Osteoblast (primary cell): ENCODE measurements at regions not wholly inside any gene's neighbourhood (a gene's known extent, or its start where the extent isn't known, plus 50 kb on each side); places are given as distances from the start of the nearest gene placed in this dataset.

Experiments used
- DNase-seq: peaks from one replicate; pipeline ENCODE4 v3.0.0; 2011; ENCODE audit warnings: low spot score, mixed read lengths; ENCODE audit not compliant: insufficient read length; ENCODE audit errors: missing footprints
- H2AFZ ChIP-seq: 2 replicates; pipeline ENCODE4 v1.6.0; 2011; ENCODE audit warnings: mild to moderate bottlenecking, low read length
- H3K27ac ChIP-seq: 2 replicates; pipeline ENCODE4 v1.5.1; 2011; ENCODE audit warnings: mild to moderate bottlenecking, low read depth, low read length, moderate library complexity
- H3K27me3 ChIP-seq: 2 replicates; pipeline ENCODE4 v1.6.0; 2012; ENCODE audit warnings: mild to moderate bottlenecking, control low read depth, inconsistent platforms, low read length, moderate library complexity; ENCODE audit not compliant: insufficient read depth
- H3K36me3 ChIP-seq: 2 replicates; pipeline ENCODE4 v1.5.1; 2011; ENCODE audit warnings: mild to moderate bottlenecking, low read length, control low read depth, moderate library complexity; ENCODE audit not compliant: insufficient read depth
- H3K4me1 ChIP-seq: 2 replicates; pipeline ENCODE4 v1.5.1; 2011; ENCODE audit warnings: mild to moderate bottlenecking, low read length, control low read depth, moderate library complexity; ENCODE audit not compliant: insufficient read depth
- H3K4me2 ChIP-seq: 2 replicates; pipeline ENCODE4 v1.6.0; 2011; ENCODE audit warnings: mild to moderate bottlenecking, low read length; ENCODE audit not compliant: insufficient read depth
- H3K4me3 ChIP-seq: fragments of 200-600 bp; sonication (generic); 3 replicates; pipeline ENCODE4 v1.5.1; 2012; ENCODE audit warnings: mild to moderate bottlenecking, low read length, inconsistent platforms; ENCODE audit not compliant: insufficient read depth
- H3K79me2 ChIP-seq: 2 replicates; pipeline ENCODE4 v1.6.0; 2012; ENCODE audit warnings: mild to moderate bottlenecking, low read length, control low read depth, inconsistent platforms; ENCODE audit not compliant: insufficient read depth
- H3K9me3 ChIP-seq: 2 replicates; pipeline ENCODE4 v1.5.1; 2011; ENCODE audit warnings: low read depth, low read length, control low read depth
- H4K20me1 ChIP-seq: 2 replicates; pipeline ENCODE4 v1.6.0; 2012; ENCODE audit warnings: mild to moderate bottlenecking, low read length, control low read depth; ENCODE audit not compliant: insufficient read depth
- TF ChIP-seq, protein P1 (sequence below): IDR thresholded peaks from 2 replicates; pipeline ENCODE4 v1.5.1; 2011; ENCODE audit warnings: mild to moderate bottlenecking, low read depth, low read length, moderate library complexity; ENCODE audit errors: extremely low read depth

DNA sequence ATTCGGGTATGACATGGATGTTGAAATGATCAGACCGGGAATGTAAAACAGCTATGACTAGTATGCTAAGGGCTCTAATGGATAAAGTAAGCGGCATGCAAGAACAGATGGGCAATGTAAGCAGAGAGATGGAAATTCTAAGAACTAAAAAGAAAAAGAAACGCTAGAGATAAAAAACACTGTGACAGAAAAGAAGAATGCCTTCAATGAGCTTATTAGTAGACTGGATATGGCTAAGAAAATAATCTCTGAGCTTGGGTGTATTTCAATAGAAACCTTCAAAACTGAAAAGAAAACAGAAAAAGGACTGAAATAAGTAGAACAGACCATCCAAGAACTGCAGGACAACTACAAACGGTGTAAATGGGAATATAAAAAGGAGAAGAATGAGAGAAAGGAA lies 101.2 kb downstream of the HES1 start:
- H4K20me1 ChIP-seq, result no peaks in the 10 kb centered on the region
- H3K27me3 ChIP-seq, result peaks cover 13% of the 10 kb centered on the region
- no peak overlapping the region for H3K4me3 ChIP-seq
- no peaks in the 10 kb centered on the region for H3K79me2 ChIP-seq
- no peak overlapping the region for H3K4me2 ChIP-seq
- no peaks in the 10 kb centered on the region for H3K36me3 ChIP-seq
- H3K27ac ChIP-seq, result no peak overlapping the region
- TF ChIP-seq, protein P1, sequence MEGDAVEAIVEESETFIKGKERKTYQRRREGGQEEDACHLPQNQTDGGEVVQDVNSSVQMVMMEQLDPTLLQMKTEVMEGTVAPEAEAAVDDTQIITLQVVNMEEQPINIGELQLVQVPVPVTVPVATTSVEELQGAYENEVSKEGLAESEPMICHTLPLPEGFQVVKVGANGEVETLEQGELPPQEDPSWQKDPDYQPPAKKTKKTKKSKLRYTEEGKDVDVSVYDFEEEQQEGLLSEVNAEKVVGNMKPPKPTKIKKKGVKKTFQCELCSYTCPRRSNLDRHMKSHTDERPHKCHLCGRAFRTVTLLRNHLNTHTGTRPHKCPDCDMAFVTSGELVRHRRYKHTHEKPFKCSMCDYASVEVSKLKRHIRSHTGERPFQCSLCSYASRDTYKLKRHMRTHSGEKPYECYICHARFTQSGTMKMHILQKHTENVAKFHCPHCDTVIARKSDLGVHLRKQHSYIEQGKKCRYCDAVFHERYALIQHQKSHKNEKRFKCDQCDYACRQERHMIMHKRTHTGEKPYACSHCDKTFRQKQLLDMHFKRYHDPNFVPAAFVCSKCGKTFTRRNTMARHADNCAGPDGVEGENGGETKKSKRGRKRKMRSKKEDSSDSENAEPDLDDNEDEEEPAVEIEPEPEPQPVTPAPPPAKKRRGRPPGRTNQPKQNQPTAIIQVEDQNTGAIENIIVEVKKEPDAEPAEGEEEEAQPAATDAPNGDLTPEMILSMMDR, result no peak
- H3K9me3 ChIP-seq, result no peaks in the 10 kb centered on the region
- no peak overlapping the region for H2AFZ ChIP-seq
- no peaks in the 10 kb centered on the region for H3K4me1 ChIP-seq
- DNase-seq, result no peak

DNA sequence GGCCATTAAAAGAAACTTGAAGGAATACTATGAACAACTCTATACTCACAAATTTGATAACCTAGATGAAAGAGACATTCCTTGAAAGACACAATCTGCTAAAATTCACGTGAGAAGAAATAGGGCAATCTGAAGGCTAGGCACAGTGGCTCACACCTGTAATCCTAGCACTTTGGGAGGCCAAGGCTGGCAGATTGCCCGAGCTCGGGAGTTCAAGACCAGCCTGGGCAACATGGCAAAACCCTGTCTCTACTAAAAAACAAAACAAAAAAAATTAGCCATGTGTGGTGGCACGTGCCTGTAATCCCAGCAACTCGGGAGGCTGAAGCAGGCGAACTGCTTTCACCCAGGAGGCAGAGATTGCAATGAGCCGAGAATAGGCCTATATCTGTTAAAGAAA lies 104.8 kb downstream of the HES1 start:
- DNase-seq, result no peak
- peaks cover 13% of the 10 kb centered on the region for H3K27me3 ChIP-seq
- no peak overlapping the region for H2AFZ ChIP-seq
- H3K36me3 ChIP-seq, result no peaks in the 10 kb centered on the region
- TF ChIP-seq, protein P1, result no peak
- H4K20me1 ChIP-seq, result no peaks in the 10 kb centered on the region
- no peak overlapping the region for H3K4me3 ChIP-seq
- H3K27ac ChIP-seq, result no peak overlapping the region
- no peaks in the 10 kb centered on the region for H3K4me1 ChIP-seq
- no peaks in the 10 kb centered on the region for H3K9me3 ChIP-seq
- no peaks in the 10 kb centered on the region for H3K79me2 ChIP-seq
- no peak overlapping the region for H3K4me2 ChIP-seq

DNA sequence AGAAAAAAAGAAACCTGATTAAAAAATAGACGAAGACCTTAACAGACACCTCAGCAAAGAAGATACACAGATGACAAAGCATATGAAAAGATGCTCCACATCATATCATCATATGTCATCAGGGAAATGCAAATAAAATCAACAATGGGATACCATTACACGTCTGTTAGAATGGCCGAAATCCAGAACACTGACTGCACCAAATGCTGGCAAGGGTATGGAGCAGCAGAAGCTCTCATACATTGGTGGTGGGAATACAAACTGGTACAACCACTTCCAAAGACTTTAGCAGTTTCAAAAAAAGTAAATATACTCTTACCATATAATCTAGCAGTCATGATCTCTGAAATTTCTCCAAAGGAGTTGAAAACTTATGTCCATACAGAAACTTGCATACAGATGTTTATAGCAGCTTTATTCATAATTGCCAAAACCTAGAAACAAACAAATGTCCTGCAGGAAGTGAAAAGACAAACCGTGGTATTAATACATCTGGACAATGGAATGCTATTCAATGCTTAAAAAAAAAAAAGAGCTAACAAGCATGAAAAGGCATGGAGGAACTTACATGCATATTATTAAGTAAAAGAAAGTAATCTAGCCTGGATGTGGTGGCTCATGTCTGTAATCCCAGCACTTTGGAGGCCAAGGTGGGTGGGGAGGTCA lies 107.4 kb downstream of the HES1 start:
- DNase-seq, result no peak
- H2AFZ ChIP-seq, result no peak overlapping the region
- TF ChIP-seq, protein P1, result no peak
- H4K20me1 ChIP-seq, result no peaks in the 10 kb centered on the region
- peaks cover 11% of the 10 kb centered on the region for H3K27me3 ChIP-seq
- no peaks in the 10 kb centered on the region for H3K79me2 ChIP-seq
- H3K36me3 ChIP-seq, result no peaks in the 10 kb centered on the region
- H3K4me1 ChIP-seq, result no peaks in the 10 kb centered on the region
- H3K9me3 ChIP-seq, result no peaks in the 10 kb centered on the region
- no peak overlapping the region for H3K27ac ChIP-seq
- no peak overlapping the region for H3K4me2 ChIP-seq
- no peak overlapping the region for H3K4me3 ChIP-seq

DNA sequence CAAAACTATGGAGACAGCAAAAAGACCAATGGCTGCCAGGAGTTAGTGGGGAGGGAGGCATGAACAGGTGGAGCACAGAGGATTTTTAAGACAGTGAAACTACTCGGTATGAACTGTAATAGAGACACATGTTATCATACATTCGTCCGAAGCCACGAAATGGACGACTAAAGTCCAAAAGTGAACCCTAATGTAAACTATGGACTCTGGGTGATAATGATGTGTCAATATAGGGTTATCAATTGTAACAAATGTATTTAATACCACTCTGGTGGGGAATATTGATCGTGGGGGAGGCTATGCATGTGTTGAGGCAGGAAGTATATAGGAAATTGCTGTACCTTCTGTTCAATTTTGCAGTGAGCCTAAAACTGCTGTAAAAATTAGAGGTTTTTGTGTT lies 107.0 kb downstream of the CPN2 start:
- Histone ChIP-seq H3K4me1 (no peaks in the 10 kb centered on the region), H2AFZ (no peak overlapping the region), H3K4me3 (no peak overlapping the region), H3K27ac (no peak overlapping the region), H3K79me2 (no peaks in the 10 kb centered on the region), H3K36me3 (no peaks in the 10 kb centered on the region), H4K20me1 (no peaks in the 10 kb centered on the region), H3K27me3 (peaks cover 13% of the 10 kb centered on the region), H3K9me3 (no peaks in the 10 kb centered on the region), H3K4me2 (no peak overlapping the region)
- TF ChIP-seq, protein P1, result no peak
- DNase-seq, result no peak
